HUES6 (cell line): ENCODE measurements at regions not wholly inside any gene's neighbourhood (a gene's known extent, or its start where the extent isn't known, plus 50 kb on each side); places are given as distances from the start of the nearest gene placed in this dataset.

Experiments
- H3K27ac ChIP-seq: 2 replicates; pipeline ENCODE4 v1.7.0; 2013; ENCODE audit warnings: low read depth, mild to moderate bottlenecking, low read length, inconsistent platforms
- H3K27me3 ChIP-seq: 2 replicates; pipeline ENCODE4 v1.6.1; 2013; ENCODE audit warnings: low read length; ENCODE audit not compliant: control insufficient read depth, insufficient read depth
- H3K36me3 ChIP-seq: 2 replicates; pipeline ENCODE4 v1.6.1; 2013; ENCODE audit warnings: low read length; ENCODE audit not compliant: control insufficient read depth, insufficient read depth
- H3K4me1 ChIP-seq: 2 replicates; pipeline ENCODE4 v1.6.1; 2013; ENCODE audit warnings: low read length; ENCODE audit not compliant: control insufficient read depth, insufficient read depth
- H3K4me3 ChIP-seq: 2 replicates; pipeline ENCODE4 v1.5.1; 2013; ENCODE audit warnings: low read depth, low read length
- H3K9ac ChIP-seq: one replicate; pipeline ENCODE4 v1.6.1; 2013; ENCODE audit warnings: mild to moderate bottlenecking, low read length
- H3K9me3 ChIP-seq: 2 replicates; pipeline ENCODE4 v1.6.1; 2013; ENCODE audit warnings: low read depth, low read length; ENCODE audit not compliant: control insufficient read depth, insufficient read depth

- H3K27ac ChIP-seq: no peak overlapping the region
- H3K9ac ChIP-seq: no peak overlapping the region
These were observed 91.1 kb upstream of the RAB3GAP2 start for GRCh38 chr1:220363196-220363837.

GRCh38 chr1:220356981-220357850 is 85.0 kb upstream of the RAB3GAP2 start:
- H3K9ac ChIP-seq: no peak overlapping the region
- H3K9me3 ChIP-seq: peaks cover 5% of the 10 kb centered on the region; the same call in 1 of the 2 replicates
- H3K36me3 ChIP-seq: no peaks in the 10 kb centered on the region
- no peak overlapping the region for H3K27ac ChIP-seq
- no peaks in the 10 kb centered on the region for H3K27me3 ChIP-seq
- peaks cover 4% of the 10 kb centered on the region; the same call in 1 of the 2 replicates for H3K4me1 ChIP-seq
- no peak overlapping the region for H3K4me3 ChIP-seq

More at GRCh38 chr1:220363196-220363837, 91.1 kb upstream of the RAB3GAP2 start:
- no peaks in the 10 kb centered on the region for H3K27me3 ChIP-seq
- peaks cover 19% of the 10 kb centered on the region for H3K4me1 ChIP-seq
- peaks cover 5% of the 10 kb centered on the region; the same call in 1 of the 2 replicates for H3K9me3 ChIP-seq
- no peak overlapping the region for H3K4me3 ChIP-seq
- H3K36me3 ChIP-seq: no peaks in the 10 kb centered on the region

- no peaks in the 10 kb centered on the region for H3K27me3 ChIP-seq
- no peak overlapping the region for H3K9ac ChIP-seq
- H3K36me3 ChIP-seq: no peaks in the 10 kb centered on the region
- H3K4me3 ChIP-seq: no peak overlapping the region
- H3K27ac ChIP-seq: no peak overlapping the region
- H3K4me1 ChIP-seq: peaks cover 4% of the 10 kb centered on the region; the same call in 1 of the 2 replicates
- no peaks in the 10 kb centered on the region for H3K9me3 ChIP-seq
These were observed 81.2 kb upstream of the RAB3GAP2 start for GRCh38 chr1:220353229-220354012.

GRCh38 chr1:220348211-220348610 is 76.0 kb upstream of the RAB3GAP2 start:
- no peak overlapping the region for H3K27ac ChIP-seq
- H3K9me3 ChIP-seq: no peaks in the 10 kb centered on the region
- no peaks in the 10 kb centered on the region for H3K36me3 ChIP-seq
- no peaks in the 10 kb centered on the region; the same call in 1 of the 2 replicates for H3K4me1 ChIP-seq
- no peak overlapping the region for H3K4me3 ChIP-seq
- no peak overlapping the region for H3K9ac ChIP-seq
- H3K27me3 ChIP-seq: no peaks in the 10 kb centered on the region

GRCh38 chr1:220347654-220348175 is 75.5 kb upstream of the RAB3GAP2 start:
- H3K36me3 ChIP-seq: no peaks in the 10 kb centered on the region
- H3K27me3 ChIP-seq: no peaks in the 10 kb centered on the region
- H3K4me3 ChIP-seq: no peak overlapping the region
- H3K27ac ChIP-seq: no peak overlapping the region
- H3K4me1 ChIP-seq: no peaks in the 10 kb centered on the region
- no peaks in the 10 kb centered on the region for H3K9me3 ChIP-seq
- no peak overlapping the region for H3K9ac ChIP-seq

DNA sequence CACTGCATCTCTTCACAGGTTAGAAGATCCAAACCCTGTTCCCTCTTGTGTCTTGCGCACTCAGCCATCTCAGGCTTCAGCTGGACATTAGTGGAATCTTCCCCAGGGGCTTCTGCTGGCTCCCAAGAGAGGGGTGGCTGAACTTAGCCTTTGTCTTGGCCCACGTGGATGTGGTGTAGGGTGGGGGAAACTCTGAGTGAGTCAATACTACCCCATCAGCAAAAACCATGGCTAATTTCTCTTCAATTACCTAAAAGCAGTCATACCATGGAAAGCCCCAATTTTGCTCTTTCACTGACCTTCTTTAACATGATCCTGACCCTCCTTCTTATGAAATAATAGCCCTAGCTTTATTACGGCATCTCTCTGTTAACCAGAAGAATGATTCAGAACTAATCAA is 72.5 kb upstream of the RAB3GAP2 start:
- H3K27me3 ChIP-seq: no peaks in the 10 kb centered on the region
- no peak overlapping the region for H3K27ac ChIP-seq
- no peak overlapping the region for H3K9ac ChIP-seq
- H3K4me1 ChIP-seq: no peaks in the 10 kb centered on the region
- H3K9me3 ChIP-seq: no peaks in the 10 kb centered on the region
- no peaks in the 10 kb centered on the region for H3K36me3 ChIP-seq
- H3K4me3 ChIP-seq: no peak overlapping the region

DNA sequence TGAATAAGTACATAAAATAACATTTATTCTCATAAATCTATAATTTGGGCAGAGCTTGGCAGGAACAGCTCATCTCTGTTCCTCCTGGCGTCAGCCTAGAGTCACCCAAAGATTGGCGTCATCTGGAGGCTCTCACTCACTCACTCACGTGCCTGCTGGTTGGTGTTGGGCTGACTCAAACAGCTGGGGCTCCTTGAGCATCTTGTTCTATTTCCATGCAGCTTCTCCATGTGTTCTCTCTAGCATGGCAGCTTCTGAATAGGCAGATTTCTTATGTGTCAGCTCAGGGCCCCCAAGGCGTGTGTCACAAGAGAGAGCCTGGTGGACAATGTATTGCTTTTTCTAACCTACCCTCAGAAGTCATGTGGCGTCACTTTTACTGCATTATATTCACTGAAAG is 70.6 kb upstream of the RAB3GAP2 start:
- Histone ChIP-seq H3K9ac (no peak overlapping the region), H3K27ac (no peak overlapping the region), H3K4me3 (no peak overlapping the region), H3K4me1 (peaks cover 15% of the 10 kb centered on the region), H3K36me3 (no peaks in the 10 kb centered on the region), H3K9me3 (no peaks in the 10 kb centered on the region), H3K27me3 (no peaks in the 10 kb centered on the region)

DNA sequence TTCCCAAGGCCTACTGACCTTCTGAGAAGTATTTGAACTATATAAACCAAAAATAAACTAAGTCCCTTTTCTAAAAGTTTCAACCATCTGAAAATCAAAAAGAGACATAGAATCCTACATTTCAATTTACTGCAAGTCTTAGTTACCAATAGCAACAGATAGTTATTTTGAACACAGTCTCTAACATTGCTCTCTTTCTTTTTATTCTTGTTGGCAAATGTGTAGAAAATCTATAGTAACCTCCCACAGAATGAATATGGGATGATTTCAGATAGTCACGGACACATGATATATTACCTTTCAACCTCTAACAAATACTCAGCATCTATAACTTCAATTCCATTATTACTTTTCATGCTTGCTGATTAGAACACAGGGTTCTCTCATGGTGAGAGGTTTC is 68.9 kb upstream of the RAB3GAP2 start:
- Histone ChIP-seq H3K27me3 (no peaks in the 10 kb centered on the region), H3K9me3 (no peaks in the 10 kb centered on the region), H3K4me3 (no peak overlapping the region), H3K36me3 (no peaks in the 10 kb centered on the region), H3K27ac (no peak overlapping the region), H3K9ac (no peak overlapping the region), H3K4me1 (peaks cover 32% of the 10 kb centered on the region)

- peak overlapping the region; percentile 98 for H3K27ac ChIP-seq
- H3K9ac ChIP-seq: peak overlapping the region; percentile 49
- H3K27me3 ChIP-seq: no peaks in the 10 kb centered on the region
- H3K36me3 ChIP-seq: no peaks in the 10 kb centered on the region
- H3K9me3 ChIP-seq: no peaks in the 10 kb centered on the region
- peaks cover 36% of the 10 kb centered on the region for H3K4me1 ChIP-seq
- no peak overlapping the region for H3K4me3 ChIP-seq
These were observed 67.3 kb upstream of the RAB3GAP2 start for GRCh38 chr1:220339581-220339980.

GRCh38 chr1:220338759-220339158 is 66.5 kb upstream of the RAB3GAP2 start:
- Histone ChIP-seq H3K4me3 (peak overlapping the region; percentile 30), H3K4me1 (peaks cover 36% of the 10 kb centered on the region), H3K36me3 (no peaks in the 10 kb centered on the region), H3K9me3 (no peaks in the 10 kb centered on the region), H3K27me3 (no peaks in the 10 kb centered on the region), H3K9ac (peak overlapping the region; percentile 84), H3K27ac (peak overlapping the region; percentile 98)
